C4-2B (cell line): ENCODE measurements at regions not wholly inside any gene's neighbourhood (a gene's known extent, or its start where the extent isn't known, plus 50 kb on each side); places are given as distances from the start of the nearest gene placed in this dataset.

ENCODE experiments used
- H3K27ac ChIP-seq: fragments of 450-650 bp; 2 replicates; pipeline ENCODE4 v1.5.1; 2017
- ZFX ChIP-seq: fragments of 450-650 bp; IDR thresholded peaks from 2 replicates; pipeline ENCODE4 v1.6.1; 2017
- TF ChIP-seq, protein P1 (sequence below): fragments of 450-650 bp; conservative IDR thresholded peaks from 2 replicates; pipeline ENCODE4 v1.5.1; 2017; ENCODE audit warnings: mild to moderate bottlenecking

DNA sequence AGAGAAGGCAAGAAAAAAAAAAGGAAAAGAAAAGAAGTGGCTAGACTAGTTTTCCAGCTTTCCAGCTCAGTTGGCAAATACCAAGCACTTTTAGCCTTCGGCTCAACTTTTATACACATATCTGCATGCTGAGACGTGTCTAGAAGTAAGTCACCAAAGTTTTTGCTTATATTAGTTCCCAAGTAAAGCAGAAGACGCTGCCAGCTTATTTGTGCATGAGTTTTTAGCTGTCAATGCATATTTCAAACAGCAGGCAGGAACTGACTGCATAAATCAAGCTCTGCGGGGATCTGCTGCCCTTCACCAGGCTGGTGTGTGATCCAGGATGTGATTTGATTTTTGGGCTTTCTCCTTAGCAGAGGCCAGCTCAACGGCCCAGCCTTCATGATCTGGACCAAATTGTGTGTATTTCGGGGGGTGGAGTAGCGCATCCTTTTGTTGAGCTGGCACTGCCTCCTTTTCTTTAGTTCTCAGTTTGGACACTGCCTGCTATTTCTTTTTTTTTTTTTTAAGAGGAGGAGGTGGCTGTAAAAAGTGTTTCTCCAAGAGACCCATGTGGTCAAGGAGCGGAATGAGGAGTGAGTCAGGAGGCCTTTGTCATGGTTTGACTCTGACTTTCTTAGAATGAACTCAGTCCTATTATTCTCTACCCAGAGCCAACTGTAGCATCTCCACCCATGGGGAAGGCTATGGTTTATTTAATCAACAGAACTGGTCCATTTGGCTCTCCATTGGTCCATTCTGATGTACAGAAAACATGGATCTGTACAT lies 162.6 kb upstream of the XYLT1 start:
- no peak for TF ChIP-seq ZFX
- TF ChIP-seq, protein P1, sequence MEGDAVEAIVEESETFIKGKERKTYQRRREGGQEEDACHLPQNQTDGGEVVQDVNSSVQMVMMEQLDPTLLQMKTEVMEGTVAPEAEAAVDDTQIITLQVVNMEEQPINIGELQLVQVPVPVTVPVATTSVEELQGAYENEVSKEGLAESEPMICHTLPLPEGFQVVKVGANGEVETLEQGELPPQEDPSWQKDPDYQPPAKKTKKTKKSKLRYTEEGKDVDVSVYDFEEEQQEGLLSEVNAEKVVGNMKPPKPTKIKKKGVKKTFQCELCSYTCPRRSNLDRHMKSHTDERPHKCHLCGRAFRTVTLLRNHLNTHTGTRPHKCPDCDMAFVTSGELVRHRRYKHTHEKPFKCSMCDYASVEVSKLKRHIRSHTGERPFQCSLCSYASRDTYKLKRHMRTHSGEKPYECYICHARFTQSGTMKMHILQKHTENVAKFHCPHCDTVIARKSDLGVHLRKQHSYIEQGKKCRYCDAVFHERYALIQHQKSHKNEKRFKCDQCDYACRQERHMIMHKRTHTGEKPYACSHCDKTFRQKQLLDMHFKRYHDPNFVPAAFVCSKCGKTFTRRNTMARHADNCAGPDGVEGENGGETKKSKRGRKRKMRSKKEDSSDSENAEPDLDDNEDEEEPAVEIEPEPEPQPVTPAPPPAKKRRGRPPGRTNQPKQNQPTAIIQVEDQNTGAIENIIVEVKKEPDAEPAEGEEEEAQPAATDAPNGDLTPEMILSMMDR = no peak
- H3K27ac ChIP-seq = no peak overlapping the region

DNA sequence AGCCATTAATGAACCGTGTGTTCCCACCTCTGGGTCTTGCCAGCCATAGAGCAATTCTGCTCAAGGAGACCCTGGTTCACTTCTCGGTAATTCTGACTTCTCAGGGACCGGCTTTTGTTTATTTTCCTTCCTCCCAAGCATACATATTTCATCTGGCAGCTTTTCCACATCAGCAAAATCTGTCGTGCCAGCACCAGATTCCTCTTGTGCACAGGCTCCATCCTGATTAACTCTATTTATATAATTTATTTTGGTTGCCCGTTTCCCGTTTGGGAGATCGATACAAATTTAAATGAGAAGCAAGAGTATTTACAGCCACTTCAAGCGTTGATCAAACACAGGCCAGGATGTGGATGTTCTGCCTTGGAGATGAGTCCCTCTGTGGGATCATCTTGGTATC lies 161.9 kb upstream of the XYLT1 start:
- no peak overlapping the region for H3K27ac ChIP-seq
- no peak for TF ChIP-seq ZFX
- TF ChIP-seq, protein P1 = no peak

DNA sequence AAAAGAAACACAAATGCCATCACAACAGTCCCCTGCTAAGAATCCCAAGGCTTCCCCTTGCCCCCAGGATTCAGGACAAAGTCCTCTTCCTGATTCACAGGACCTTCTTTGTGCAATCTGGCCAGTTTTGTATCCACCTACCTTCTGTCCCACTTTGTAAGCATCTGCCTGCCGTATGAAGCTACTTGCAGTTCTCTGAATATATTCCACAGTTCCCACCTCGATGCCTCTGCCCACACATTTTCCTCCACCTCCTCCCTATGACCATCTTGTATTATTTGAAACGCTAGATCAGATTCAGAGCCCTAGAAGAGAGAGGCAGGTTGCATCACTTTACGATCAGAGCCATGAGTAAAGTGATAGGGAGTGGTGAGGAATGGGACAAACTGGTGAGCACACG lies 159.2 kb upstream of the XYLT1 start:
- no peak for TF ChIP-seq ZFX
- TF ChIP-seq, protein P1 = no peak
- H3K27ac ChIP-seq = no peak overlapping the region

DNA sequence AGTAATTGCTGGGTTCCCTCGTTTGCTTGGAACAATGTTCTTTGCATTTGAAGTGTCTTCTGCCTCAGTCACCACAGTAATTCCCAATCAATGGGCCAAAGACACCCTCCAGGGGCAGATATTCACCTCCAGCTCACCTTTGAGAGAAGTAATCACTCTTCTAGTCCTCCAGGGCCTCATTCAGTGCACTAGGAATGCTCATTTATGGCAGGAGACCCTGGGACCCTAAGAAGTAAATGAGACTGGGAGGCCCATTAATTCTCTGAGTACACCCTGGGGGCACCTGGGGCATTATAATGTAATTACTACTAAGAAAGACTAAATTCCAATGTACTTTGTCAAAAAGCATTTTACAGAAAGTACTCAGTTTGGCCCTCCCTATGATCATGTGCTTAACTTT lies 158.2 kb upstream of the XYLT1 start:
- no peak overlapping the region for H3K27ac ChIP-seq
- TF ChIP-seq, protein P1 = no peak
- no peak for TF ChIP-seq ZFX

DNA sequence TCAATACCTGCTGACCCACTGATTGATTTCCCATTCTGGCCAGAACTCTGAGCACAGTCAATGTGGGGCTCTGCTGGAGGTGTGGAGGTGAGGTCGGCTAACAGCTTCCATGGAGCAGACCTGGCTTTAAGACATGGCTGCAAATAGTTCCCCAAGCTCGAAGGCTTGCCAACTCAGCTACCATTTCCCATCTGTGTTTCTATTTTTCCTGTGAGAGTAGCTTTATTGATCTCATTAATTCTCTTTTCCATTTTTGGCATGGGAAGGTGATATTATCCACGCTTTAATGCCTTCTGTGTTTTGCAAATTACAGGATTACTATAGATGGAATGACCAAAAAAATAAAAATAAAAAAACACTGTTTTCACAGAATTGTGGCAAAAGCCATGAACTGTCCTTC lies 151.6 kb upstream of the XYLT1 start:
- no peak overlapping the region for H3K27ac ChIP-seq
- TF ChIP-seq, protein P1 = no peak
- TF ChIP-seq ZFX = no peak

DNA sequence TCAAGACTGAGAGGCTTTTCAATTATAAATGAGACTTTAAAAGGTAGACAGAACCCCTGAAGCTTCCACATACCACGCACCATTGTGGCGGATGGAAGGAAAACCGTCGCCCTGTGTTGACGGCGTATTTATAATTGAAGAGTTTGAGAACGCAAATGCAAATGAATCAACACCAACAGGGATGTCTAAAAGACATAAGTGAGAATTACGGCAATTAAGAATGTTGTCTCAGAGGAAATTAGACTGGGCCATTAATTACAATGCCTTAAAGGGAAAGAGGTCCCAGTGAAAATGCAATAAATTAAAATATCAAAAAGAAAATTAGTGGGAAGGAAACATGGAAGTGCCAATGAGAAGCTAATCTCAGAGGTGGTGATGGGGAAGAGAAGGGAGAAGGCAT lies 148.5 kb upstream of the XYLT1 start:
- no peak overlapping the region for H3K27ac ChIP-seq
- no peak for TF ChIP-seq ZFX
- TF ChIP-seq, protein P1 = no peak

DNA sequence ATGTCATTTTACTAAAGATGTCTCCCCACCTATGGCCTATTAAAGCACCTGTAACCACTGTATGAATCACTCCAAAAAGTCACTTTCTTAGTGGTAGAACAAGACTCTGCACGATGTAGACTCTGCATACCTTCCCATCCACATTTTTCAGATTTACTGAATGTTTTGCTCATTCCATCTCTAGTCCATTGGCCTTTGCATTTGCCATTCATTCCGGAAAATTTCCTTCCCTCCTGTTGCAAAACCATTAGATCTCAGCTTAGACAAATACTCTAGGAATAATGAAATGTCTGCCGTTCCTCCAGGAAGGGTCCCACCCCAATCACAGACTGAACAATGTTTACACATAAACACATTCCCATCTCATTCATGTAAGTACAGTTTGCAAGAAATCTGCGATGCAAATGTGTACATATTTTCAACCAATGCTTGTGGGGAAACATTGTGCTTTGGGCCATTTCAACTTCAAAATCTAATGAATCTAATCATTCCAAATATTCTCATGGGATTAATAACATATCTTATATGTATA lies 146.3 kb upstream of the XYLT1 start:
- H3K27ac ChIP-seq = no peak overlapping the region
- TF ChIP-seq, protein P1 = no peak
- no peak for TF ChIP-seq ZFX
